Testis (tissue), 2 donors: ENCODE measurements at regions not wholly inside any gene's neighbourhood (a gene's known extent, or its start where the extent isn't known, plus 50 kb on each side); places are given as distances from the start of the nearest gene placed in this dataset.

Source experiments
- POLR2A ChIP-seq: fragments of 450-650 bp; IDR thresholded peaks from one replicate; pipeline ENCODE4 v1.6.1; 2017; ENCODE audit warnings: antibody characterized with exemption, mild to moderate bottlenecking, moderate library complexity
- TF ChIP-seq, protein P1 (sequence below), 3 experiments: fragments of 450-650 bp in 2 of 3; fragments of 200-600 bp in 1 of 3; sonication (generic) in 1 of 3; IDR thresholded peaks; one replicate each; pipeline ENCODE4 v1.5.1; 2016 to 2019; ENCODE audit warnings: antibody characterized with exemption in 3 of 3, mild to moderate bottlenecking in 2 of 3, moderate library complexity in 1 of 3

DNA sequence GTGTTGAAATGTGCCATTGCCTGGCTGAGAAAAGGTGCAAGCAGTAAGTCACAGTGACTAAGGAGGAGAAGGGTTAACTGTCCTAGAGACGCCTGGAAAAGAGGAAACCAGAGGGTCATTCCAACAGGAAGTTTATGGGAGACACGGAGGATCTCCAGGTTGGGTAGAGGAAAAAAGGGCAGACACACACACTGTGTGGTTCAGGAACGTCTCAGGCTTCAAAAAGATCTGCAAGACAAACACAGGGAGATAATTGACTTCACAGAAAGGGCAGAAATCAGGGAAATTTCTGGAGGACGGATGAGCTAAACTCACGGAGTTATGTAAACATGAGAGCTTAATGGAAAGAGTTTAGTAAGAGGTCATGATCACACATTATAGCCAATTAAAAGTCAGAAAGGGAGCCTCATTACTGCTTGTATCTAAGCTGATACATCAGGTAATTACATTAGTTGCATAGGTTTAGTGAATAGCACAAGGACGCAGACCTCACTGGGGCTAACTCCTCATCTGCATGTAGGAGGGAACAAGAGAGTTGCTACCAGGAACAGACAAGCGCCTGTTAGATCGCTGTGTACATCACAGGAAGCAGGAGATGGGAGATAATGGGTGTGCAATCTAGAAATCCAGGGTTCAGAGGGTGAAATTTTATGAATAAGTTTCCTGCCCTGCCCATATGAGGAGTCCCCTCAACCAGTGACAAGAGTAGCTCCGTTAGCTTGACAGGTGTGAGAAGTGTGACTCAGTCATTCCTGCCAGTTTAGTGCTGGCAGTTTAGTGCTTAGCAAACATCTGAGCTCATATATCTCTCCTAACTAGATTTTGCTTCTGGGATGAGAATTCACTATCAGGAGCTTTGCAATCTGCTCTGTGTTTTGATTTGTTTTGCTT is 96.6 kb upstream of the TNR start:
- TF ChIP-seq, protein P1, sequence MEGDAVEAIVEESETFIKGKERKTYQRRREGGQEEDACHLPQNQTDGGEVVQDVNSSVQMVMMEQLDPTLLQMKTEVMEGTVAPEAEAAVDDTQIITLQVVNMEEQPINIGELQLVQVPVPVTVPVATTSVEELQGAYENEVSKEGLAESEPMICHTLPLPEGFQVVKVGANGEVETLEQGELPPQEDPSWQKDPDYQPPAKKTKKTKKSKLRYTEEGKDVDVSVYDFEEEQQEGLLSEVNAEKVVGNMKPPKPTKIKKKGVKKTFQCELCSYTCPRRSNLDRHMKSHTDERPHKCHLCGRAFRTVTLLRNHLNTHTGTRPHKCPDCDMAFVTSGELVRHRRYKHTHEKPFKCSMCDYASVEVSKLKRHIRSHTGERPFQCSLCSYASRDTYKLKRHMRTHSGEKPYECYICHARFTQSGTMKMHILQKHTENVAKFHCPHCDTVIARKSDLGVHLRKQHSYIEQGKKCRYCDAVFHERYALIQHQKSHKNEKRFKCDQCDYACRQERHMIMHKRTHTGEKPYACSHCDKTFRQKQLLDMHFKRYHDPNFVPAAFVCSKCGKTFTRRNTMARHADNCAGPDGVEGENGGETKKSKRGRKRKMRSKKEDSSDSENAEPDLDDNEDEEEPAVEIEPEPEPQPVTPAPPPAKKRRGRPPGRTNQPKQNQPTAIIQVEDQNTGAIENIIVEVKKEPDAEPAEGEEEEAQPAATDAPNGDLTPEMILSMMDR (IDR thresholded peaks at IDR 0.05), result no peak
- TF ChIP-seq POLR2A, result no peak
